ENCODE measurements at regions not wholly inside any gene's neighbourhood (a gene's known extent, or its start where the extent isn't known, plus 50 kb on each side); places are given as distances from the start of the nearest gene placed in this dataset.

- no peaks in the 10 kb centered on the region for H3K27me3 ChIP-seq (replicated peaks)
- H3K4me3 ChIP-seq (ENCODE audit: low read depth, low read length): no peak overlapping the region
- in situ Hi-C loops (cut with HindIII; ENCODE audit: low pct_ligation_motif_present, low sequenced_read_pairs): no loop called here
- no peak for TF ChIP-seq CTCF (IDR thresholded peaks at IDR 0.05; ENCODE audit: low read depth, low read length, missing control alignments)
- DNase-seq: no peak
- H3K36me3 ChIP-seq (replicated peaks): no peaks in the 10 kb centered on the region
- no peak overlapping the region for H3K27ac ChIP-seq
Observed at GRCh38 chr10:125264757-125265578, 104.6 kb upstream of the CTBP2 start.

GRCh38 chr10:125264091-125264490, 103.7 kb upstream of the CTBP2 start:
- H3K36me3 ChIP-seq (replicated peaks): no peaks in the 10 kb centered on the region
- H3K27me3 ChIP-seq (replicated peaks): no peaks in the 10 kb centered on the region
- no peak overlapping the region for H3K27ac ChIP-seq
- DNase-seq: no peak
- H3K4me3 ChIP-seq (ENCODE audit: low read depth, low read length): no peak overlapping the region
- TF ChIP-seq CTCF (IDR thresholded peaks at IDR 0.05; ENCODE audit: low read depth, low read length, missing control alignments): no peak
- in situ Hi-C loops (cut with HindIII; ENCODE audit: low pct_ligation_motif_present, low sequenced_read_pairs): no loop called here

- DNase-seq: no peak
- TF ChIP-seq CTCF (IDR thresholded peaks at IDR 0.05; ENCODE audit: low read depth, low read length, missing control alignments): no peak
- Histone ChIP-seq H3K36me3 (replicated peaks) (no peaks in the 10 kb centered on the region), H3K27ac (no peak overlapping the region), H3K27me3 (replicated peaks) (no peaks in the 10 kb centered on the region), H3K4me3 (ENCODE audit: low read depth, low read length) (no peak overlapping the region)
- in situ Hi-C loops (cut with HindIII; ENCODE audit: low pct_ligation_motif_present, low sequenced_read_pairs): no loop called here
Observed at GRCh38 chr10:125263551-125263950, 103.2 kb upstream of the CTBP2 start.

GRCh38 chr10:125262920-125263319, 102.6 kb upstream of the CTBP2 start:
- H3K4me3 ChIP-seq (ENCODE audit: low read depth, low read length): no peak overlapping the region
- no peak for TF ChIP-seq CTCF (IDR thresholded peaks at IDR 0.05; ENCODE audit: low read depth, low read length, missing control alignments)
- no peaks in the 10 kb centered on the region for H3K36me3 ChIP-seq (replicated peaks)
- H3K27me3 ChIP-seq (replicated peaks): no peaks in the 10 kb centered on the region
- in situ Hi-C loops (cut with HindIII; ENCODE audit: low pct_ligation_motif_present, low sequenced_read_pairs): no loop called here
- H3K27ac ChIP-seq: no peak overlapping the region
- no peak for DNase-seq

GRCh38 chr10:125262409-125262808, 102.0 kb upstream of the CTBP2 start:
- H3K36me3 ChIP-seq (replicated peaks): no peaks in the 10 kb centered on the region
- in situ Hi-C loops (cut with HindIII; ENCODE audit: low pct_ligation_motif_present, low sequenced_read_pairs): no loop called here
- DNase-seq: no peak
- no peak overlapping the region for H3K27ac ChIP-seq
- H3K27me3 ChIP-seq (replicated peaks): no peaks in the 10 kb centered on the region
- no peak overlapping the region for H3K4me3 ChIP-seq (ENCODE audit: low read depth, low read length)
- TF ChIP-seq CTCF (IDR thresholded peaks at IDR 0.05; ENCODE audit: low read depth, low read length, missing control alignments): no peak
